ENCODE measurements at regions not wholly inside any gene's neighbourhood (a gene's known extent, or its start where the extent isn't known, plus 50 kb on each side); places are given as distances from the start of the nearest gene placed in this dataset.

DNA sequence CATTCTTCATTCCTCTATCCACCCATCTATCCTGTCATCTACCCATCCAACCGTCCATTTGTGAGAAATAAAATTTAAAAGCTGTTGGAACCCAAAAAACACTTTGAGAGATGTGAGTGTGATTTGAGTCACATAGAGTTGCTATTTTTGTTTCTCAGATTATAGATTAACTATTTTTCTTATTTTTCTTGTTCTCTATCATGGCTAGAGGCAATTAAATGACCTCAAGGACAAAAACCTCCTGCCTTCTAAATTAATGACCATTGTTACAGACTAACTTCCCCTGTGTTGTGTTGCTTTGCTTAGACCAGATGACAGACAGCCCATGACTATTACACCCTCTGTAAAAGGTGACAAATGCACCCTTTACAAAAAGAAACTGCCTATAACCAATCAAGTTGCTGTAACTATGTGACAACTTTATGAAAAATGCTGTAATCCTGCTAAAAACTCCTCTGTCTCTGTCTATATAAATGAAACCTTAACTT is 207.9 kb upstream of the CXCR4 start:
- TF ChIP-seq CTCF (IDR thresholded peaks at IDR 0.05; ENCODE audit: low read length) (no peak), EZH2 (IDR thresholded peaks at IDR 0.05; ENCODE audit: borderline replicate concordance, low read length) (no peak)
